ENCODE measurements at regions not wholly inside any gene's neighbourhood (a gene's known extent, or its start where the extent isn't known, plus 50 kb on each side); places are given as distances from the start of the nearest gene placed in this dataset.

GRCh38 chr6:91565207-91565606 lies 978.3 kb upstream of the MAP3K7 start:
- TF ChIP-seq POLR2A (IDR thresholded peaks at IDR 0.05), result no peak
- no peak for TF ChIP-seq CTCF (IDR thresholded peaks at IDR 0.05)
